GM12878 (cell line): ENCODE measurements at regions not wholly inside any gene's neighbourhood (a gene's known extent, or its start where the extent isn't known, plus 50 kb on each side); places are given as distances from the start of the nearest gene placed in this dataset.
A peak's percentile ranks its signal among the peaks of the same experiment; 100 is the strongest.

Experiments
- ATAC-seq: fragments of 200-7000 bp; cut with Tn5 transposase; 3 replicates; pipeline ENCODE4 v1.9.1; 2020; ENCODE audit warnings: mild to moderate bottlenecking, moderate library complexity
- BruUV-seq: library from RNA; stranded (reverse); fragments of 400-500 nt; replicated peaks from 2 replicates; lab custom pipeline; 2021; lab: Mats Ljungman, UMichigan
- CTCF ChIA-PET: fragments of 300-600 bp; sonication (Branson Sonifier 250); formaldehyde crosslinking; extraction: SDS; loops from one replicate; lab custom pipeline; 2021; ENCODE audit warnings: inconsistent platforms; lab: Yijun Ruan, JAX
- POLR2A ChIA-PET: fragments of 350-600 bp; formaldehyde crosslinking; extraction: SDS; loops from one replicate; lab custom pipeline; 2021; ENCODE audit warnings: inconsistent platforms; lab: Charles Lee
- RAD21 ChIA-PET: fragments of 300-600 bp; sonication (Branson Sonifier 250); formaldehyde crosslinking; loops from one replicate; lab custom pipeline; 2023; ENCODE audit warnings: antibody characterized with exemption; ENCODE audit not compliant: unreplicated experiment; lab: Charles Lee
- SMC1A ChIA-PET: fragments of 300-600 bp; sonication (Branson Sonifier 250); formaldehyde crosslinking; loops from one replicate; lab custom pipeline; 2023; ENCODE audit not compliant: unreplicated experiment, uncharacterized antibody; lab: Charles Lee
- DNase-seq: peaks from one replicate; pipeline ENCODE4 v3.0.0-alpha.2; 2011; ENCODE audit warnings: low read depth, low spot score
- FAIRE-seq: peaks from 3 replicates; lab custom pipeline; 2011; peaks lifted over from hg19 to GRCh38; lab: Jason Lieb, UNC
- H2AFZ ChIP-seq: 2 replicates; pipeline ENCODE4 v1.6.0; 2011; ENCODE audit warnings: low read depth, low read length, control low read depth; ENCODE audit not compliant: control insufficient read depth
- H3K27ac ChIP-seq: 2 replicates; pipeline ENCODE4 v1.5.1; 2011; ENCODE audit warnings: control low read depth; ENCODE audit not compliant: control insufficient read depth, insufficient read depth
- H3K27me3 ChIP-seq, 2 experiments: replicated peaks in 1 of 2; 2 replicates each; pipeline versions ENCODE4 v1.6.0 to v1.6.1; 2011; ENCODE audit warnings: low read length in 1 of 2; ENCODE audit not compliant: control insufficient read depth in 2 of 2, insufficient read depth in 2 of 2
- H3K36me3 ChIP-seq, 2 experiments: 2 replicates each; pipeline ENCODE4 v1.5.1; 2011; ENCODE audit warnings: low read length in 1 of 2; ENCODE audit not compliant: control insufficient read depth in 2 of 2, insufficient read depth in 2 of 2
- H3K4me1 ChIP-seq: 2 replicates; pipeline ENCODE4 v1.6.1; 2011; ENCODE audit warnings: mild to moderate bottlenecking, low read length, moderate library complexity, mixed read lengths; ENCODE audit not compliant: control insufficient read depth, insufficient read depth
- H3K4me2 ChIP-seq: 2 replicates; pipeline ENCODE4 v1.6.0; 2011; ENCODE audit warnings: control low read depth; ENCODE audit not compliant: control insufficient read depth, insufficient read depth
- H3K4me3 ChIP-seq: fragments of 200-600 bp; sonication (generic); 2 replicates; pipeline ENCODE4 v1.5.1; 2016
- H3K79me2 ChIP-seq: 2 replicates; pipeline ENCODE4 v1.6.0; 2011; ENCODE audit warnings: low read length; ENCODE audit not compliant: control insufficient read depth, insufficient read depth
- H3K9ac ChIP-seq: 2 replicates; pipeline ENCODE4 v1.8.0; 2011; ENCODE audit warnings: low read length, control low read depth, mixed read lengths; ENCODE audit not compliant: control insufficient read depth, insufficient read depth
- H3K9me3 ChIP-seq: replicated peaks from 3 replicates; pipeline ENCODE4 v1.5.1; 2011; ENCODE audit warnings: mild to moderate bottlenecking, low read length; ENCODE audit not compliant: control insufficient read depth, insufficient read depth
- H4K20me1 ChIP-seq: 2 replicates; pipeline ENCODE4 v1.6.0; 2011; ENCODE audit not compliant: control insufficient read depth, insufficient read depth
- BHLHE40 ChIP-seq, 2 experiments: fragments of 450-650 bp in 1 of 2; IDR thresholded peaks; 2 replicates each; pipeline ENCODE4 v1.6.1; 2011 to 2017; ENCODE audit warnings: low read depth in 2 of 2, borderline replicate concordance in 1 of 2, improper control_type of control experiment in 1 of 2, low read length in 1 of 2, mild to moderate bottlenecking in 1 of 2
- DPF2 ChIP-seq: fragments of 450-650 bp; IDR thresholded peaks from 2 replicates; pipeline ENCODE4 v1.6.1; 2017; ENCODE audit warnings: mild to moderate bottlenecking
- EZH2 ChIP-seq: IDR thresholded peaks from 2 replicates; pipeline ENCODE4 v1.6.1; 2012; ENCODE audit warnings: low read depth, mild to moderate bottlenecking, control low read depth, inconsistent platforms, low read length, borderline replicate concordance; ENCODE audit not compliant: control insufficient read depth
- IKZF1 ChIP-seq: fragments of 450-650 bp; conservative IDR thresholded peaks from 2 replicates; pipeline ENCODE4 v1.6.1; 2017; ENCODE audit warnings: antibody characterized with exemption, mild to moderate bottlenecking
- IRF4 ChIP-seq: IDR thresholded peaks from 2 replicates; pipeline ENCODE4 v1.6.1; 2011; ENCODE audit warnings: low read depth, low read length
- MEF2B ChIP-seq: fragments of 450-650 bp; IDR thresholded peaks from 2 replicates; pipeline ENCODE4 v1.6.1; 2018; ENCODE audit warnings: mild to moderate bottlenecking, moderate library complexity; ENCODE audit not compliant: partially characterized antibody, poor library complexity, severe bottlenecking
- MTA2 ChIP-seq: fragments of 450-650 bp; IDR thresholded peaks from 2 replicates; pipeline ENCODE4 v1.6.1; 2016; ENCODE audit warnings: low read depth, mild to moderate bottlenecking, moderate library complexity
- SMAD1 ChIP-seq: fragments of 450-650 bp; IDR thresholded peaks from 2 replicates; pipeline ENCODE4 v1.6.1; 2018; ENCODE audit warnings: mild to moderate bottlenecking, low read depth; ENCODE audit not compliant: partially characterized antibody
- SPI1 ChIP-seq: IDR thresholded peaks from 2 replicates; pipeline ENCODE4 v1.6.1; 2011; ENCODE audit warnings: low read depth, mild to moderate bottlenecking, low read length, moderate library complexity, borderline replicate concordance; ENCODE audit not compliant: insufficient read depth
- TARDBP ChIP-seq: IDR thresholded peaks from 2 replicates; pipeline ENCODE4 v1.6.1; 2016; ENCODE audit warnings: borderline replicate concordance
- ZNF622 ChIP-seq: fragments of 450-650 bp; IDR thresholded peaks from 2 replicates; pipeline ENCODE4 v1.6.1; 2017; ENCODE audit warnings: mild to moderate bottlenecking, inconsistent platforms
- WGBS: methylation state at CpG from one replicate; pipeline ENCODE4 v1.1.6; 2016; ENCODE audit warnings: low lambda C conversion rate; ENCODE audit not compliant: insufficient replicate concordance, insufficient coverage; ENCODE audit errors: missing lambda C conversion rate; 5-methylcytosine and 5-hydroxymethylcytosine counted together
- in situ Hi-C: fragments of 300-500 bp; cut with MboI; formaldehyde crosslinking; loops from 9 replicates; pipeline ENCODE4 v1.14.3; 2018; ENCODE audit warnings: mixed read lengths
- intact Hi-C: fragments of 100-400 bp; cut with micrococcal nuclease; formaldehyde crosslinking; loops from one replicate; pipeline ENCODE4 v1.14.2; 2022; ENCODE audit not compliant: unreplicated experiment
- TF ChIP-seq, protein P1 (sequence below): IDR thresholded peaks from 2 replicates; pipeline ENCODE4 v1.6.1; 2012; ENCODE audit warnings: mild to moderate bottlenecking, low read depth, low read length
- TF ChIP-seq, protein P2 (sequence below): fragments of 450-650 bp; IDR thresholded peaks from 2 replicates; pipeline ENCODE4 v1.6.1; 2017; ENCODE audit warnings: mild to moderate bottlenecking, low read depth, inconsistent platforms; ENCODE audit not compliant: poor library complexity, severe bottlenecking

DNA sequence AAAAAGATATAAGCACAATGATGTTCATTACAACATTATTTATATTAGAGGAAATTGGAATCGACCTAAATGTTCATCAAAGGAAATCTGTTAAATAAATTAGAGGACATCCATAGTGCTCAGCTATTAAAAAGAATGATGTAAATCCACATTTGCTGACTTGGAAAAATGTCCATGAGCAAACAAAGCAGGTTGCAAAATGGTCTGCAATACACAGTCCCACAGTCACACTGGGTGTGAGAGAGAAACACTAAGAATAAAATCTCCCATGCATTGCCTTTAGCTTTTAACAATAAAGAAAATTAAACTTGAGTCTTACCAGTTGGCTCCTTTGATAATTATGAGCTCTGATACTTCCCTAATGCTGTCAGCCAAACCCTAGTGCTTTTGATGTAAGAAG is 811.1 kb upstream of the SALL3 start (continued):
- TF ChIP-seq, protein P1, sequence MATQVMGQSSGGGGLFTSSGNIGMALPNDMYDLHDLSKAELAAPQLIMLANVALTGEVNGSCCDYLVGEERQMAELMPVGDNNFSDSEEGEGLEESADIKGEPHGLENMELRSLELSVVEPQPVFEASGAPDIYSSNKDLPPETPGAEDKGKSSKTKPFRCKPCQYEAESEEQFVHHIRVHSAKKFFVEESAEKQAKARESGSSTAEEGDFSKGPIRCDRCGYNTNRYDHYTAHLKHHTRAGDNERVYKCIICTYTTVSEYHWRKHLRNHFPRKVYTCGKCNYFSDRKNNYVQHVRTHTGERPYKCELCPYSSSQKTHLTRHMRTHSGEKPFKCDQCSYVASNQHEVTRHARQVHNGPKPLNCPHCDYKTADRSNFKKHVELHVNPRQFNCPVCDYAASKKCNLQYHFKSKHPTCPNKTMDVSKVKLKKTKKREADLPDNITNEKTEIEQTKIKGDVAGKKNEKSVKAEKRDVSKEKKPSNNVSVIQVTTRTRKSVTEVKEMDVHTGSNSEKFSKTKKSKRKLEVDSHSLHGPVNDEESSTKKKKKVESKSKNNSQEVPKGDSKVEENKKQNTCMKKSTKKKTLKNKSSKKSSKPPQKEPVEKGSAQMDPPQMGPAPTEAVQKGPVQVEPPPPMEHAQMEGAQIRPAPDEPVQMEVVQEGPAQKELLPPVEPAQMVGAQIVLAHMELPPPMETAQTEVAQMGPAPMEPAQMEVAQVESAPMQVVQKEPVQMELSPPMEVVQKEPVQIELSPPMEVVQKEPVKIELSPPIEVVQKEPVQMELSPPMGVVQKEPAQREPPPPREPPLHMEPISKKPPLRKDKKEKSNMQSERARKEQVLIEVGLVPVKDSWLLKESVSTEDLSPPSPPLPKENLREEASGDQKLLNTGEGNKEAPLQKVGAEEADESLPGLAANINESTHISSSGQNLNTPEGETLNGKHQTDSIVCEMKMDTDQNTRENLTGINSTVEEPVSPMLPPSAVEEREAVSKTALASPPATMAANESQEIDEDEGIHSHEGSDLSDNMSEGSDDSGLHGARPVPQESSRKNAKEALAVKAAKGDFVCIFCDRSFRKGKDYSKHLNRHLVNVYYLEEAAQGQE = no peak
- TF ChIP-seq EZH2 = no peak
- TF ChIP-seq TARDBP = no peak

DNA sequence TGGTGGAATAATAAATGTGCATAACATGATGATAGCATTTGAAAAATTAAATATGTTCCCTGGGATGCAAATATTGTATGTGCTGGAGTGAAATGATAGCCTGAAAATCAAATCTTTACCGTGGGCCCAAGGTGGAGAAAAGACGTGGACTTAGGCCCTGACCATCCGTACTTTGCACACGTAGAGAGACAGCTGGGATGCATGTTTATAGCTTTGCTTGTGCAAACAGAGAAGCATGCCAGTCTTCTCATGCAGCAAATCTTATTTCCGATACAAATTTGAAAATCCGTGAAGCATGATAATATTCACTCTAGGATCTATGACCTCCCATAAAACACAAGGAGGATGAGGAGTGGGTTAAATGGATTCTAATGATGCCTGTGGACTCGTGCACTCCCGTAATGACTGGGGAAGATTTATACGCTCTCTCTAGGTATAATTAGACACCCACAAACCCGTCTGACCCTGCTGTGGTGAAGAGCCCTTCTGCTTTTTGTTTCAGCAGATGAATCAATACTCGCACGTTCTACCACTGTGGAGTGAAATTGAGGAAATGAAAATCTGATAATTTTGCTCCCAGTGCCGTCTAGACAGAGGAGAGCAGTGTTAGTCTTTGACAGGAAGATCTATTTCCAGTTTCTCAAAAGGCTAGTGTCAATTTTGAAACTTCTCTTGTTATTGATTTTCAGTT is 810.3 kb upstream of the SALL3 start:
- TF ChIP-seq DPF2 = 0 out of 2 replicates have a peak, but pooled peaks have one; percentile 19
- peak; percentile 58; the same call in 1 of the 2 replicates for TF ChIP-seq SPI1
- TF ChIP-seq SMAD1 = no peak
- TF ChIP-seq ZNF622 = no peak
- TF ChIP-seq, protein P2, sequence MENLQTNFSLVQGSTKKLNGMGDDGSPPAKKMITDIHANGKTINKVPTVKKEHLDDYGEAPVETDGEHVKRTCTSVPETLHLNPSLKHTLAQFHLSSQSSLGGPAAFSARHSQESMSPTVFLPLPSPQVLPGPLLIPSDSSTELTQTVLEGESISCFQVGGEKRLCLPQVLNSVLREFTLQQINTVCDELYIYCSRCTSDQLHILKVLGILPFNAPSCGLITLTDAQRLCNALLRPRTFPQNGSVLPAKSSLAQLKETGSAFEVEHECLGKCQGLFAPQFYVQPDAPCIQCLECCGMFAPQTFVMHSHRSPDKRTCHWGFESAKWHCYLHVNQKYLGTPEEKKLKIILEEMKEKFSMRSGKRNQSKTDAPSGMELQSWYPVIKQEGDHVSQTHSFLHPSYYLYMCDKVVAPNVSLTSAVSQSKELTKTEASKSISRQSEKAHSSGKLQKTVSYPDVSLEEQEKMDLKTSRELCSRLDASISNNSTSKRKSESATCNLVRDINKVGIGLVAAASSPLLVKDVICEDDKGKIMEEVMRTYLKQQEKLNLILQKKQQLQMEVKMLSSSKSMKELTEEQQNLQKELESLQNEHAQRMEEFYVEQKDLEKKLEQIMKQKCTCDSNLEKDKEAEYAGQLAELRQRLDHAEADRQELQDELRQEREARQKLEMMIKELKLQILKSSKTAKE = peak; percentile 39
- peak; percentile 19 for TF ChIP-seq MEF2B
- no peak for TF ChIP-seq IRF4
- peak; percentile 61 to 66; a peak in 3 of 4 replicates for TF ChIP-seq BHLHE40 (IDR thresholded peaks at IDR 0.05; ENCODE audit: borderline replicate concordance in 1 of 2, low read depth in 2 of 2, low read length in 1 of 2)
- 0 out of 2 replicates have a peak, but pooled peaks have one; percentile 28 for TF ChIP-seq IKZF1
- TF ChIP-seq MTA2 = peak; percentile 80
- ATAC-seq = peak; percentile 31; the same call in 2 of the 3 replicates
- POLR2A ChIA-PET = no interaction called here
- Histone ChIP-seq H3K9me3 (no peaks in the 10 kb centered on the region; the same call in 2 of the 3 replicates), H3K4me3 (no peak overlapping the region), H3K27ac (no peak overlapping the region), H2AFZ (no peak overlapping the region), H3K4me2 (no peak overlapping the region), H3K79me2 (no peaks in the 10 kb centered on the region), H3K36me3 (no peaks in the 10 kb centered on the region), H4K20me1 (no peaks in the 10 kb centered on the region), H3K9ac (no peak overlapping the region), H3K27me3 (no peaks in the 10 kb centered on the region), H3K4me1 (no peaks in the 10 kb centered on the region)
- FAIRE-seq = no peak
- 13% methylated on average over 13 of the region's 13 CpGs for whole genome bisulfite sequencing
- SMC1A ChIA-PET = no interaction called here
- CTCF ChIA-PET = interaction anchor here (1.0 kb wide), 1 partner anchor 18 kb away, joined by 3 read pairs; no protein-coding TSS in a partner anchor
- RAD21 ChIA-PET = no interaction called here
- DNase-seq = no peak
- intact Hi-C loops = no loop called here
- BruUV-seq = no TSS peak
- in situ Hi-C loops = no loop called here
